GM18499 (cell line): ENCODE measurements at regions not wholly inside any gene's neighbourhood (a gene's known extent, or its start where the extent isn't known, plus 50 kb on each side); places are given as distances from the start of the nearest gene placed in this dataset.
"Not testable (repeated sequence)": the region's sequence is repeated elsewhere in the genome, so short reads cannot be mapped to it uniquely, and the experiment has no call there.

ENCODE experiments used
- ATAC-seq: cut with Tn5 transposase; IDR thresholded peaks from one replicate; pipeline ENCODE4 v1.9.1; 2021; ENCODE audit warnings: moderate number of reproducible peaks; ENCODE audit not compliant: insufficient read depth, unreplicated experiment

DNA sequence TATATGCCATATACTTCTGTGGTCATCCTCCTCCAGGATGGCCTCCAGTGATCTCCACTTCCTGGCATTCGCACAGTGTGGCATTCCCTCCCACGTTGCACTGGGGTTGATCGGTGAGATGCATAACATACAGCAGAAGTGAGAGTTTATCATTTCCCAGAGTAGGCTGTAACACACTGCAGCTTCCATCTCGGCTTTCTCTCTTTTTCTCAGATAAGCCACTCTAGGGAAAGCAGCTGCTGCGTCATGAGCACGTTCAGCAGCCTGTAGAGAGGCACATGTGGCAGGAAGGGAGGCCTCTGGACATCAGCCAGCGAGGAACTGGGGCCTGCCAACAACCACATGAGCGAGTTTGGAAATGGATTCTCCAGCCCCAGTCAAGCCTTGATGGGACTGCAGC is 807.1 kb downstream of the DIAPH3 start:
- ATAC-seq: no peak

DNA sequence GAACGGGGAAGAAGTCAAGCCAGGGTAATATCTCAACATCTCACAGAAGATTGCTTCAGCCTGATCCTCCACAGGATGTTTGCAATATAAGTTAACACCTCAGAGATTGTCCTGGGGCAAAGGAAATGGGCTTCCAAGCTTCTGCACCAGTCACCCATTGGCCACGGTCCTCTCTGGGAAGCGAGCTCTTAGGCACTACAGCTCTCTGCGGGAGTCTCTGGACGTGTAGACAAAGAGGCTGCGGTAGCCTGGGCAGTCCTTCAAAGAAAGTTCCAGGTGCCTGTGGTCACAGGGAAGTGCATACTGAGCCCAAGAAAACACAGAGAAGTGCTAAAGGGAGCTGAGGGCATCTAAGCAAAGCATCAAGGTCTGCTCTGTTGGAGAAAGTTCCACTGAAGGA is 805.7 kb downstream of the DIAPH3 start:
- no peak for ATAC-seq

- peak; percentile 46 for ATAC-seq
Measured at GRCh38 chr13:59360108-59360507, 803.6 kb downstream of the DIAPH3 start.

GRCh38 chr13:59360916-59361315 is 802.8 kb downstream of the DIAPH3 start:
- no peak for ATAC-seq

DNA sequence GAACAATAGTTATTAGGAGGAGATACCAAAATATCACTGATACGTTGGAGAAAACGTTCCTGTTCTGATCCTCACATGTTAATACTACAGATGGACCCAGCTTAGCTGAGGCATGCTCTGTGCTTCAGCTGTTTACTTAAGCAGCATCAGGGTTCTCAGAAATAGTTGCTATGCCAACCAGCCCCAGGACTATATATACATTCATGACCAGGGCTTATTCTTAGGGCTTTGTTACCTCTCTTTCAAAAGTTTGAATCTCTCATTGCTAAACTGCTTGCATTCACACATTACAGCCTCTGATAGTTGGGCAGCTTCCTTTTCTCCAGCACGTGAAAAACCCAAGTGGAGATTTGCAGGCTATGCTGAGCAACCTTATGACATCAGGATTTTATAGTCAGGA is 800.4 kb downstream of the DIAPH3 start:
- no peak for ATAC-seq

DNA sequence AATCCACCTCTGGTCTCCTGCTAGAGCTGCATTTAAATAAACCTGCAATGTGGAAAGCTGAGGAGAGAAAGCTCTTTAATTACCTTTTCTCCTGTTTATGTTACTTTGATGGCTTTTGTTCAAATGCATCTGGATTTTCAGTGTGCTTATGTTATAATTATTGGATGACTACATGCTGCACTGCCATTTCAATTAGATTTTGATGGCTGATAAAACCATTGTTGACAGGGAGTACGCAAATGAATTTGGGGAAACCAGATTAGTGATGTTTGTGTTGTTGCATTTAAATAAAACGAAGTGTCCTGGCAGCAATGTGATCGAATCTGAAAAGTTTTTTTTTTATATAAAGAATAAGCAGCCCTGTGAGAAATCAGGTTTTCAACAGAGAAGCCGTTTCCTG is 799.8 kb downstream of the DIAPH3 start:
- ATAC-seq: no peak

- ATAC-seq: no peak
Measured at GRCh38 chr13:59364641-59365085, 799.1 kb downstream of the DIAPH3 start.

- ATAC-seq: no peak
Measured at GRCh38 chr13:59367467-59367866, 796.3 kb downstream of the DIAPH3 start.

DNA sequence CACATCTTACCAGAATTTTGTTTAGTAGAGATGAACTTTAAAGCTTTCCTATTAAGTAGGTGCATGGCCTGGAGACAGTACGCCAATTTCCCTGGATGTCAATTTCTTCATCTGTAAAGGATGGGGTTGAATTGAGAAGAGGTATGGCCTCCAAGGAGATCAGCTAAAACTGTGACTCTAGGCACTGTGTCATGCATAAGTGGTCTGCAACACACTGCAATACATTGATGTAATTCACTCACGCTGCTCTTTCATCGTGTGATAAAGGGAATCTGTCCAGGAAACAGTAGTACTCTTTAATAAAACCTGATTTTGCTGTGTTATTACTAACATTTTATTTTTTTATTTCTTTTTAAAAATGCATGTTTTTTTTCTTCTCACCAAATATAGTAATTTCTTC is 795.8 kb downstream of the DIAPH3 start:
- no peak for ATAC-seq

DNA sequence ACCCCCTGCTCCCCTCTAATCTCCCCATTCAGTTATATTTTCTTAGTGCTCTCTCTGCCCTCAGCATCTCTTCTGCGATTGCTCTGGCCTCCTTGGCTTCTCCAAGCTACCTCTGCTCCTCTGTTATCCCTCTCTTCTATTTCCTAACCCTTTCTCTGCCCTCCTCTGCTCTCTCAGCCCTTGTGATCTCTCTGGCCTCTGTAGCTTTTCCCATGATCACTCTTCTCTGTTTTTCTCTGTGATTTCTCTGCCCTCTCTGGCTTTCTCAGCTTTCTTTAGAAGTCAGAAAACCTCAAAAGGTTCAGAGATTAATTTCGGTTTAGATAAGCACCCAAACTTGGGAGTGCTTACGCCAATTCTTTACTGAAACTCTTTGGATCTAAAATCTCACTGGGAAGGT is 795.0 kb downstream of the DIAPH3 start:
- ATAC-seq: no peak

DNA sequence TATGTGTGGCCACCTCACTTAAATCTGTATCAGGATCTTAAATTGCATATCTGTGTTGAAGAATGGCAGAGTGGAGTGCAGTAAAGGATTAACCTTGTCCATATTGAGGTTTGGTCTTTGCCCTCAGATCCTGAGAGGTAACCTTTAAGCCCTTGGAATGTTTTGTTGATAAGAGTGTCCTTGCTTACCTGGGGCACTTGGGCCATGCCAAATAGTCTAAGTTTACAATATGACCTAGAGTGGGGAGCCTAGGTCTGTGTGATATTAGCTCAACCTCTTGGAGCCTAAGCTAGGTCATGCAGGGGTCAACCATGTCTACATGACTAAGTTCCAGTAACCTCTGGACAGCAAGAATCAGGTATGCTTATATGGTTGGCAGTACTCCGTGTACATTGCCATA is 792.5 kb downstream of the DIAPH3 start:
- no peak for ATAC-seq

- no peak for ATAC-seq
Measured at GRCh38 chr13:59373341-59373740, 790.4 kb downstream of the DIAPH3 start.

DNA sequence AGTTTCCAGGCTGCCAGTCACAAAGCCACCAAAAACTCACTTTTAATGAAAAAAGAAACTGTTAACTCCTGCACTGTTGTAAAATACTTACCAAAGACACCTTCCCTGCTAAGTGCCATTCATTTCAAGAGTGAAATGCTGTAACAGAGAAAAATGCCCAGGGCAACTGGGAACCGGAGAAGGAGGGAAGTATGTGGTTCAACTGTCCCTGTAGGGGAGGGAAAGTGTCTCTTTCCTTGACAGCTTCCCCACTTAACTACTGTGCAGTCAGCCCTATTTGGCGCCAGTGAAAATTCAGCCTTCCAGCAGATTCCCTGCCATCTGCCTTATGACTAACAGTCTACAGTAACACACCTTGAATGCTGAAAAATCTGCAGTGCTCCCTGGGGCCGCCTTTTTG is 789.0 kb downstream of the DIAPH3 start:
- no peak for ATAC-seq

- ATAC-seq: no peak
Measured at GRCh38 chr13:59384154-59384553, 779.6 kb downstream of the DIAPH3 start.

DNA sequence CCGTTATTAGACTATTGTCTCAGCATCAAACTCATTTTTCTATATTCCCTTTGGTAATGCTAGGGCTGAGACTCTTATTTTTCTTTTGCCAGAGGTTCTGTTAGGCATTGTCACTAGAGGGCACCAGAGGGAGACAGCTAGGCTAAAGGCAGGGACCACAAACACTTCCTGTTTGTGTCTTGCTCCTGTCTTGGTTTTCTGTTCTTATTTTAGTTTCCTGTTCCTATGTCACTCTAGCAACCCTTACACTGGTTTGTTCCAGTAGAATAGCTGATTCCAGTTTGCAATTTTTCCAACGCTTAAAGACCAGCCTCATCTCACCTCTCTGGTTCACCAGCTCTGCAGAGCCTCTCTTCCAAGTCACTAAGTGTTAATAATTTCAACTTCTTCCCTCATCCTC is 772.0 kb downstream of the DIAPH3 start:
- peak; percentile 100 for ATAC-seq

DNA sequence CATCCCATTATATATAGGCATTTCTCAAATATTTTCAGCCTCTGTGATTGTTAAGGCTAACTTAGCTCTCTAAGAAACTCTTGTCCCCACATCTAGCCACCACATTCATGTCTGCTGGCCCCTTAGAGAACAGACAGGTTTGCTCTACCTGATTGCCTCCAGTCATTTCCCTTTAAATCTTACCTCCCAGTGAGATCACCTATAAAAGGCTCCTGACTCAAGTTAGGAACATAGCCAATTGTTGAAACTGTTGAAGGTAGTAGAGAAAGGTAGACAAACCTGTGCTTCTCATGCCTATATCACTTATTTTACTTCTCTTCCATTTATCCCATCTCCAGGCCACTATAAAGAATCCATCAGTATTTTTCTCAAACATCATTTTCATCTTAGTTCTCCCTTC is 771.4 kb downstream of the DIAPH3 start:
- ATAC-seq: no peak

DNA sequence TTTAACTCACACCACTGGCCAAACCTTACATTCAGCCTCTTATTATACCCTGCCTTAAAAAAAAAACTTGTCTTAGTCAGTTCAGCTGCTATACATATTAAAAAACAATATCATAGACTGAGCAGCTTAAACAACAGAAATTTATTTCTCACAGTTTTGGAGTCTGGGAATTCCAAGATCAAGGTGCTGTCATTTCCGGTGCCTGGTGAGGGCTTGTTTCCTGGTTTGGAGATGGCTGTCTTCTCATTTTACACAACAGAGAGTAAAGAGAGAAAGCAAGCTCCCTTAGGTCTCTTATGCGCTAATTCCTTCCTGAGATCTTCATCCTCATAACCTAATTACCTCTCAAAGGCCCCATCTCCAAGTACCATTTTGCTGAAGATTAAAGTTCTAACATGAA is 769.2 kb downstream of the DIAPH3 start:
- no peak for ATAC-seq

- no peak for ATAC-seq
Measured at GRCh38 chr13:59398127-59398526, 765.6 kb downstream of the DIAPH3 start.

DNA sequence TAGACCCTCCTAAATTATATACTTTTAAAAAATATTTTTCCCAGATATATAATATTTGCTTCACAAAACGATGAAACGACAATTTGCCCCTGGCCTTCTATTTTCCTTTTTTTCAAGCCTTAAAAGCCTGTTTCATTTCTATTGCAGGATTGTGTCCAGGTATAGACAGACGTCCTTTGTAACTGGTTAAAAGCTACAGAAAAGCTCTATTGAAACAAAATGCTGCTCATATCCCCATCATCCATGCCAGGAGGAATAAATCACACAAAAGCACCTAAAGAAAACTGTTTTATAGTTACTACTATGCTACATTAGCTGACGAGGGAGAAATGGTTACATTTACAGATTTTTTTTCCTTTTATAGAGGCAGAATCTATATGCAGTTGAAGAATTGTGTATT is 765.1 kb downstream of the DIAPH3 start:
- ATAC-seq: no peak

GRCh38 chr13:59399513-59399912 is 764.2 kb downstream of the DIAPH3 start:
- no peak for ATAC-seq

DNA sequence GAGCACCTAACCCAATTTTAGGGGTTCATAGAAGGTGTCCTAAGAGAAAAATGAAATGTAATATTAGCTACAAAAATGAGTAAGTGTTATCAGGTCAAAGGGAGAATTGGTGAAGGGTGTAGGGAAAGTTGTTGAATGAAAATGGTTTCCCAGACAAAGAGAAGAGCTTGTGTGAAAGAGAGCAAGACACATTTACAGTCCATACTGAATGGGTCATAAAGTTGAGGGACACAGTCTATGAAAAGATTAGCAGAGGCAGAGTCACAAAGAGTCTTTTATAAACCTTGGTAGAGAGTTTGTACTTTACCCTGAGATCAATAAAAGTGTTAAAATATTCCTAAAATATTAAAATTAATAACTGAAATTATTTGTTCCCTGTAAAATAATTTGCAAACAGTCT is 759.4 kb downstream of the DIAPH3 start:
- ATAC-seq: no peak

DNA sequence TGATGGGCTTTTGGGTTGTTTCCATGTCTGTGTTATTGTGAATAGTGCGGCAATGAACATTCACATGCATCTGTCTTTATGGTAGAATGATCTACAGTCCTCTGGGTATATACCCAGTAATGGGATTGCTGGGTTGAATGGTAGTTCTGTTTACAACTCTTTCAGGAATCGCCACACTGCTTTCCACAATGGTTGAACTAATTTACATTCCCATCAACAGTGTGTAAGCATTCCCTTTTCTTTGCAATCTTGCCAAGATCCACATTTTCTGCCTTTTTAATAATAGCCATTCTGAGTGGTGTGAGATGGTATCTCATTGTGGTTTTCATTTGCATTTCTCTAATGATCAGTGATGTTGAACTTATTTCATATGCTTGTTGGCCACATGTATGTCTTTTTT is 756.5 kb downstream of the DIAPH3 start:
- ATAC-seq: not testable (repeated sequence)

DNA sequence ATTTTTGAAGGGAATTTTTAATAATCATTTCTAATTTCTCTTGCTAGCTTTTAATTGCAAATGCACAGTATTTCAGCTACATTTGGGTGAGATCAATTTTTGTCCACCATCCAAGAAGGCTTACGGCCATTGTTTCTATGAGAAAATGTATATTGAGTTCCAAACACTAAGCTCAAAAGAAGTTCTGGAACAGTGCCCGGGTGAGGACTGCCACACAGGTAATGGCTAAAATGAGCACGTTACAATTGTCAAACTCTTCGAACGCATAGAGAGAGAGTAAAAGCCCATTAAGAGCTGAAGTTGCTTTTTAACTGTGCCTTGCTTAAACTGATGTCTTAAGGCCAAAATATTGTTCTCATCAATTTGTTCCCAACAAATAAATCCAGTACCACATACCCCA is 755.0 kb downstream of the DIAPH3 start:
- no peak for ATAC-seq
